Stimulated activated CD8-positive, alpha-beta memory T cell treated with anti-CD3 and anti-CD28 coated beads, Interleukin-15, amount 100 ng/mL, for 4 hours (primary cell): ENCODE measurements at regions not wholly inside any gene's neighbourhood (a gene's known extent, or its start where the extent isn't known, plus 50 kb on each side); places are given as distances from the start of the nearest gene placed in this dataset.
"Not testable (repeated sequence)": the region's sequence is repeated elsewhere in the genome, so short reads cannot be mapped to it uniquely, and the experiment has no call there.

Experiments
- DNase-seq, 2 donors: peaks; one replicate each; pipeline ENCODE4 v3.0.0-alpha.2; 2020; ENCODE audit warnings: low read depth in 2 of 2

DNA sequence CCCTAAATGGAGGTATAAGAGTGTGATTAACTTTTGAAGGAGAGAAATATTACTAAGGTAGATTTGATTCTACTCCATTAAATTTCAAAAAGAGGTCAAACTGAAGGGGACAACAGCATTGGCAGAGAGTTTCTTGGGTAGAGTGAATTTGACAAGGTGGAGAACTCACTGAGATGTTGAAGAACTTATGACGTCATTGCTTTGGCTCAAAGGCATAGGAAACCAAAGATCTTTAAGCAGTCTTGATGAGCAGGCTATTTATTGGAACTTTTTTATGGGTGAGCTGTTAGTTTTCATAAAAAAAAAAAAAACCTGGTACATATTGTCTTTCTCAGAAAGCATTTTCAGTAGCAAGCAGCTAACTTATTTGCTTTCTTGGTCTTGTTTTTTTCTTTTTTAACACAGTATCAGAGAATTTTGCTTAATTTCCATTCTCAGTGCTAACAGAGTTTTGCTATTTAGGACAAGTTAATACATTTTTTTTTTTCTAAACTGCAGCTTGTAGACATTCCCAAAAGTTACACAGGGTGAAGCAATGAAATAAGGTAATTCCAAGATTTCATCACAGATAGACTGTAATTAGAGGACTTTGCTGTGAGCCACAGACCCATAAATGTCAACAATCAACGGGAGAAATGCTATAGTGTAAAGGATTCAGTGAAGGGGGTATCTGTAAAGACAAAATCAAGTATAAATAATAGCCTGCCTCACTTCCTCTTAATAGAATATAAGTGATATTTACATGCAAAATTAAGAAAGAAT lies 412.2 kb upstream of the KLHL1 start:
- DNase-seq: no peak

- no peak for DNase-seq
Observed at GRCh38 chr13:70518081-70518480, 409.8 kb upstream of the KLHL1 start.

DNA sequence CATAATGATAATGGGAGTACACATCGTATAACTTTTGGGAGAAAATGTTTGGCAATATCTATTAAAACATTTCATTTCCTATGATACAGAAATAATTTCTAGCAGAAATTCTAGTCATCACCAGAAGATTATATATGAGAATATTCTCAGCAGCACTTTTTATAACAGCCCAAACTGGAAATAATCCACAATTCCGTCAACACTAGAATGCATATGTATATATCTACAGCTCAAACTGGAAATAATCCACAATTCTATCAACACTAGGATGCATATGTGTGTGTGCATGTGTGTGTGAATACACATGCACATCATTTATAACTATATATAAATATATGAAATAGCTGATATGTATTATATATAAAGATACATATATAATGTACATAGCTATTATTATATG lies 408.0 kb upstream of the KLHL1 start:
- DNase-seq: no peak

DNA sequence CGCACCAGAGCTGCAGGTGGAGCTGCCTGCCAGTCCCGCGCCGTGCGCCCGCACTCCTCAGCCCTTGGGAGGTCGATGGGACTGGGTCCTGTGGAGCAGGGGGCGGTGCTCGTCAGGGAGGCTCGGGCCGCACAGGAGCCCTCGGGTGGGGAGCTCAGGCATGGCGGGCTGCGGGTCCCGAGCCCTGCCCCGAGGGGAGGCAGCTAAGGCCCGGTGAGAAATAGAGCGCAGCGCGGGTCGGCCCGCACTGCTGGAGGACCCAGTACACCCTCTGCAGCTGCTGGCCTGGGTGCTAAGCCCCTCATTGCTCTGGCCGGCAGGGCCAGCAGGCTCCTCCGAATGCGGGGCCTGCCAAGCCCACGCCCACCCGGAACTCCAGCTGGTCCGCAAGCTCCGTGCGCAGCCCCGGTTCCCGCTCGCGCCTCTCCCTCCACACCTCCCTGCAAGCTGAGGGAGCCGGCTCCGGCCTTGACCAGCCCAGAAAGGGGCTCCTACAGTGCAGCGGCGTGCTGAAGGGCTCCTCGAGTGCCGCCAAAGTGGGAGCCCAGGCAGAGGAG lies 403.7 kb upstream of the KLHL1 start:
- not testable (repeated sequence) for DNase-seq

DNA sequence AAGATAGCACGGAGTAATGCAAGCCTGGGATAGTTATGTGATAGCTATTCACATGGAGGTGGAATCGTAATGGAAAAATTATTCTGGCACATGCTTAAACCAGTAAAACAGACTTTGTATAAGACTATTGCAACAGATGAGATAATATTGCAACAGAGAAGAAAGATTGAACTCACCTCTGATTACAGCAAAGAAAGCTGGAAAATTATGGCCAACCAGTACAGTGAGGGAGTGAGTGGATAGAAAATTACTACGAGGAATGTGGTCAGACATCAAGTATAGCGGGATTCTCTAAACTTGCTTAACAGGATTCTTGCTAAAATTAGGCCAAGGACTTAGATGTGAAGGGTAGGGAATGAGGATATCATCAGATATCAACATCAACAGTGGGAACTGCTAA lies 397.6 kb upstream of the KLHL1 start:
- no peak for DNase-seq

DNA sequence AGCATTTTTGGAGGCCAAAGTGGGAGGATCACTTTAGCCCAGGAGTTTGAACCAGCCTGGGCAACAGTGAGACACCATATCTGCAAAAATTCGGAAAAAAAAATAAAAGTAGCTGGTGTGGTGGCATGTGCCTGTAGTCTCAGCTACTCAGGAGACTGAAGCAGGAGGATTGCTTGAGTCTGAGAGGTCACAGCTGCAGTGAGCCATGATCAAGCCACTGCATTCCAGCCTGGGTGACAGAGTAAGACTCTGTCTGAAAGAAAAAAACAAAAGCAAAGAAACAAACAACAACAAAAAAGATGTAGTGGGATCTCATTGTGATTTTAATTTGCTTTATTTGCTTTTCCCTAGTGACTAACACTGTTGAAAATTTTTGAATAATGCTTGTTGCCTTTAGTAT lies 394.7 kb upstream of the KLHL1 start:
- DNase-seq: no peak

- DNase-seq: no peak
Observed at GRCh38 chr13:70490320-70490935, 382.2 kb upstream of the KLHL1 start.

DNA sequence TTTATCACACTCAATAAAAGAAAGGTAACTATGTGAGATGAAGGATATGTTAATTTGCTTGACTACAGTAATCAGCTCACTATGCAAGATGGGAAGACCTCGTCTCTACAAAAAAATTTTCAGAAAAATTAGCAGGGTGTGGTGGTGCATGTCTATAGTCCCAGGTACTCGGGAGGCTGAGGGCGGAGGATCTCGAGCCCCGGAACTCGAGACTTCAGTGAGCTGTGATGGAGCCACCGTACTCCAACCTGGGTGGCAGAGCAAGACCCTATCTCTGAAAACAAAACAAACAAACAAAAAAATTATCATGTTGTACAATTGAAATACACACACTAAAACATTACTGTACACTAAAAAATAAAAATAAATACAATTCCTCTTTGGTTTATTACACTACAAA lies 376.7 kb upstream of the KLHL1 start:
- DNase-seq: no peak

GRCh38 chr13:70483599-70484276 lies 375.5 kb upstream of the KLHL1 start:
- DNase-seq: no peak

- DNase-seq: no peak
Observed at GRCh38 chr13:70473907-70474306, 365.7 kb upstream of the KLHL1 start.

GRCh38 chr13:70469077-70469476 lies 360.8 kb upstream of the KLHL1 start:
- DNase-seq: no peak

DNA sequence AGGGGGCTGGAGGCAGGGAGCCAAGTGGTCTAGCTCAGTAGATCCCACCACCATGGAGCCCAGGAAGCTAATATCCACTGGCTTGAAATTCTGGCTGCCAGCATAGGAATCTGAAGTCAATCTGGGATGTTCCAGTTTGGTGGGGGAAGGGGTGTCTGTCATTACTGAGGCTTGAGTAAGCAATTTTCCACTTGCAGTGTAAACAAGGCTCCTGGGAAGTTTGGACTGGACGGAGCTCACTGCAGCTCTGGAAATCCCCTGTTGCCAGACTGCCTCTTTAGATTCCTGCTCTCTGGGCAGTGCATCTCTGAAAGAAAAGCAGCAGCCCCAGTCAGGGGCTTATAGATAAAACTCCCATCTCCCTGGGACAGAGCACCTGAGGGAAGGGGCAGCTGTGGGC lies 349.2 kb upstream of the KLHL1 start:
- DNase-seq: no peak

- no peak for DNase-seq
Observed at GRCh38 chr13:70448820-70449219, 340.6 kb upstream of the KLHL1 start.

DNA sequence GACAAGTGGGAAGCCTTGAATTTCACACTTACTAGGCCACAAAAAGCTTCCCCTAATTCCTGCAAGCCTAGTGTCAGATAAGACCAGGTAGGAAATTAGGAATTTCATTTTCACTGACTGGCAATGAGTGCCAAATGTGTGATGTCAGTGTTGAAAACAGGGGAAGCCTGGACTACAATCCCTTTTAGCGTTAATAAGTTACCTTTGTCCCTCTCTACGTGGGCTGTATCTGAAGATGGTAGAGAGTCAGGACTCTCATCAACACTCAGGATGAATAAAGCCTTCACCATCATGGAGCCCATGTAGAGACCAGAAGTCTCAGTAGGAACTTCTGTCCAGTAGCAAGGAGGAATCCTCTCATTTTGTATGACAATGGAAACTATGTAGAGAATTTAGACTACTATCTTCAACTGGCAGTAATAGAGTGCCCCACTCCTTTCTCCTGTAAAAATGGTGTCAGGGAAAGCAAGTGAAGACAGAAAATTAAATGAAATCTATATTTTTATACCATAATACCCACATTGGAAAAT lies 324.1 kb upstream of the KLHL1 start:
- no peak for DNase-seq

- no peak for DNase-seq
Observed at GRCh38 chr13:70430256-70430655, 322.0 kb upstream of the KLHL1 start.

DNA sequence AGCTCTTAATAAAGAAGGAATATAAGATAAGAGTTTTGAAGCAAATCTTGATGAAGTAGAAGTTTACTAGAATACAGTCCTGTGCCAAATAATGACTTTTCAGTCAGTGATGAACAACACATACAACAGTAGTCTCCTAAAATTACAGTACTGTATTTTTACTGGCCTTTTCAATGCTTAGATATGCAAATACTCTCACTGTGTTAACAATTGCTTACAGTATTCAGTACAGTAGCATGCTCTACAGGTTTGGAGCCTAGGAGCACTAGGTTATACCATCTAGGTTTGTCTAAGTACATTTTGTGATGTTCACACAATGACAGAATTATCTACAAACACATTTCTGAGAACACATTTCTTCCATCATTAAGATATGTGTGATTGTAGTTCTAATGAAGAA lies 316.7 kb upstream of the KLHL1 start:
- no peak for DNase-seq

DNA sequence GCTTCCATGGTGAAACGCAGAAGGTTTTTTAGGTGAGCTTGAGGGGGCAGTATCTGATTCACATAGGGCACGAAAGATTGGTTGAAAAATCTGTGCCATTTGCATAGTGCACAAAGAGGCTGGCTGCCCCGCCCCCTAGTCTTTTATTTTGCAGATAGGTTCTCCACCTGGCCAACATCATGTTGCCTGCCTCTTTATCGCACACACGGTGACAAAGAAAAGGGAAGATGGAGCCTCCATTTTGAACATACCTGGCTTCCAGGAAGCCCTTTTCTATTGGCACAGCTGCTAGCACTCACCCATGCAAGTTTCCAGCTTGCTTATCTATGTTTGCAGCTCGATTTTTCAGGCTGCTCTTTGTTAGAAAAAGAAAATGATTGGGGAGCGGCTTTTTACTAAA lies 316.2 kb upstream of the KLHL1 start:
- DNase-seq: no peak

DNA sequence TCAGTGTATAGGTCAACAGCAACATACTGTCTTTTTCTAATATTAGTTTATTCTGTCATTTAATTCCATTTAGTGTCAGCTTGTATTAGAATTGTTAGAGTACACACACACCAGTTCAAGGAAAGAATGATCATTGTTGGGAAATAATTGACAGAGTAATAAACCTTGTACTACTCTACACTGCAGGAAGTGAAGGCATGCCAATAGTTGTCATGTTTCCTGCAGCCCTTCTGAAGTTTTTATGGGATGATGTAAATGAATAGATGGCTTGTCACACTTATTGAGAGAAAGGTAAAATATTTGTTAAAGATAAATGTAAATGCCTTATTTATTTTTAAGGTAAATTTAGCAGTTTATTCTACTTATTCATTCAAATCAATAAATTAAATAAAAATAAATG lies 306.9 kb upstream of the KLHL1 start:
- no peak for DNase-seq

DNA sequence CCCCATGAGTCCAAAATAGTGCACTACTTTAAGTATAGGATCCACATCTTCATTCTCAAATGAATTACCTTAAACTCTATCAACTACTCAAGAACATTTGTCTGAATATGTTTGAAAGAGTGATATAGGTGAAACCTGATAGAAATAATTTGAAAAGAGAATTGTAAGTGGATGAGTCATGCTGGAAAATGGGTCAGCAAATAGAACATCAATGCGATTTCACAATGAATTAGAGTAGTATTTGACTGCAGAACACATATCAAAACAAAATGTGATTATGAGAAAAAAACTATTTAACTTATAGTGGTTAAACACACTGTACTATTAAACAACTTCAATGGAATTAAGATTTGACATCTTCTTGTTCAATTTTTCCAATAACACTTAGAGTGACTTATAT lies 300.6 kb upstream of the KLHL1 start:
- no peak for DNase-seq

DNA sequence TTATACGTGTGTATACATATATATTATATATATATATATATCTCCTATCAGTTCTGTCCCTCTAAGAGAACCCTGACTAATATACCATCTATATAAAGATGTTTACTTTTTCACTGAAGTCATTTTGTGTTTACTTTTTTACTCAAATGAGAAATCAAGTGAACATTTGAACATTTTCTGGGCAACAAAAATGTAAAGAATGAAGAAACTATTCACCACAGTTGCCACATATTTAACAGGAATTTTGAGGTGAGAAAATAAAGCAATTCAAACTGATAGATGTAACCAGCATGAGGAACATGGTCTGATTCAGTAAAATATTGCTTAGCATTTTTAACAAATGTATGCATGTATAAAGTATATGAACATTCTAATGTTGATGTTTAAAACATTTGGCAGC lies 299.2 kb upstream of the KLHL1 start:
- DNase-seq: no peak

DNA sequence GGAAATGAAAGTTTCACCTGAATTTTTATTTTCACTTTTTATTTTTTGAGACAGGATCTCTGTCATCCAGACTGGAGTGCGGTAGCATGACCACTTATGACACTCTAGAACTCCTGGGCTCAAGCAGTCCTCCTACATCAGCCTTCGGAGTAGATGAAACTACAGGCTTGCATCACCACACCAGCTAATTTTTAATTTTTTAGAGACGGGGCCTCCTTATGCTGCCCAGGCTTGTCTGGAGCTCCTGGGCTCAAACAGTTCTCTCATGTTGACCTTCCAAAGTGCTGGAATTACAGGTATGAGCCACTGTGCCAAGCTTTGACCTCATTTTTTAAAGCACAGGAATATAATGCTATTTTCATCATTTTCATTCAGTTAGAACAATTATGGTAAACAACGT lies 297.0 kb upstream of the KLHL1 start:
- no peak for DNase-seq

- no peak for DNase-seq
Observed at GRCh38 chr13:70394031-70394548, 285.8 kb upstream of the KLHL1 start.
